Activated CD4-positive, alpha-beta T cell treated with anti-CD3 and anti-CD28 coated beads, Interleukin-2, amount 50 U/mL, for 4 hours (primary cell): ENCODE measurements at regions not wholly inside any gene's neighbourhood (a gene's known extent, or its start where the extent isn't known, plus 50 kb on each side); places are given as distances from the start of the nearest gene placed in this dataset.
"Not testable (repeated sequence)": the region's sequence is repeated elsewhere in the genome, so short reads cannot be mapped to it uniquely, and the experiment has no call there.

Source experiments
- DNase-seq, 2 experiments: peaks; one replicate each; pipeline ENCODE4 v3.0.0-alpha.2; 2020

DNA sequence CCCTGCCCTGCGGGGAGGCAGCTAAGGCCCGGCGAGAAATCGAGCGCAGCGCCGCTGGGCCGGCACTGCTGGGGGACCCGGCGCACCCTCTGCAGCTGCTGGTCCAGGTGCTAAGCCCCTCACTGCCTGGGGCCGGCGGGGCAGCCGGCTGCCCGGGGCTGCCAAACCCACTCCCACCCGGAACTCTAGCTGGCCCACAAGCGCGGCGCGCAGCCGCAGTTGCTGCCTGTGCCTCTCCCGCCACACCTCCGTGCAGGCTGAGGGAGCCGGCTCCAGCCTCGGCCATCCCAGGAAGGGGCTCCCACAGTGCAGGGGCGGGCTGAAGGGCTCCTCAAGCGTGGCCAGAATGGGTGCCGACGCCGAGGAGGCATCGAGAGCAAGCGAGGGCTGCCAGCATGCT, 249.9 kb downstream of the FGF9 start:
- DNase-seq: not testable (repeated sequence)

- no peak for DNase-seq
Observed at GRCh38 chr13:21924958-21925357, 254.1 kb downstream of the FGF9 start.

DNA sequence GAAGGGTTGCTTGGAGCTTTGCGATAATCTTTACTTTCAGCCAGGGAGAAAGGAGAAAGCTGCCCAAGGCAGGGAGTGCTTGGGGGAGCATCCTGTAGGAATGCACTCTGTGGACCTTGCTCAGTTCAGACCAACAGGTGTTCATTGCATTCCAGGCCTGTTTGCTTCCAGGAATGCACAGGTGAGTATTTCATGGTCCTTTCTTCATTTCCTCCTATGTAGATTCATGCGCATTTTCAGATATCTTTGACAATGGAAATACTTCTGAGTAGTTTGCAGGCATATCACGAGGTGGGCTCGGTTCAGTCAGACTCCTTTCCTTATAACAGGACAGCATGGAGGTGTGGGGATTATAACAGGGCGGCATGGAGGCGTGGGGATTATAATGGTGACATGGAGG, 254.8 kb downstream of the FGF9 start:
- no peak for DNase-seq

DNA sequence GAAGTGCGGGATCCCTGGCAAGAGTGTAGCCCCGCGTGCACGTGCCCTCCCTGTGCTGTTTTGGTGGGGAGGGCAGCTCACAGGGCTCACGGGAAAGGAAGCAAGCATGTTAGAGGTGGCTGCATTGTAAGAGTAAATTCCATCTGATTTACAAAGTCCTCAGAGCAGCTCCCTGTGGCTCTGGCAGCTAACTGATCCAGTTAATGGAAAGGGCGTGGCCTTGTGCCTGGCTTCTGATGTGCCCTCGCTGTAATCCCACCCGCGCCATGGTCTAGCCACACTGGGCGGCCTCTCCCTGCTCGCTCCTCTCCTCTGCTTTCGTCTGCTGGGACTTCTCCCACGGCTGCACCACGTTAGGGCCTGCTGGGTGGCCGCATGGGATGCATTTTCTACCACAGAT, 258.5 kb downstream of the FGF9 start:
- no peak for DNase-seq

DNA sequence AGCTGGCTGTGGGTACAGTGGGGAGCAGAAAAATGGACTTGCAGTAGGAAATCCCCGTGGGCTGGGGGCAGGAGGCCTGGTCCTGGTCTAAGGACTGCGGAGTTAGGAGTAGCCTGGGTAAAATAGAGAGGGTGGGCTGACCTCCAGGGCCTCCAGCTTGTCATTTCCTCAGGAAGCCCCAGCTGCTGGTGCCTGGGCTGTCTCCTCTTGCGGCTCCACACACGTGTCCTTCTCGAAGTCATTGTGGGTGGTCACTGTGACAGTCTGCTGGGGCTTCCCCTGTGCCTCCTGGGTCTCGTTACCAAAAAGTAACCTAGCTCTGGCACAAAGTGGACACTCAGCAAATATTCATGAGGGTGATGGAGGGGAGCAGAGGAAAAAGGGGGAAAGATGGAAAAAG, 259.7 kb downstream of the FGF9 start:
- DNase-seq: no peak

DNA sequence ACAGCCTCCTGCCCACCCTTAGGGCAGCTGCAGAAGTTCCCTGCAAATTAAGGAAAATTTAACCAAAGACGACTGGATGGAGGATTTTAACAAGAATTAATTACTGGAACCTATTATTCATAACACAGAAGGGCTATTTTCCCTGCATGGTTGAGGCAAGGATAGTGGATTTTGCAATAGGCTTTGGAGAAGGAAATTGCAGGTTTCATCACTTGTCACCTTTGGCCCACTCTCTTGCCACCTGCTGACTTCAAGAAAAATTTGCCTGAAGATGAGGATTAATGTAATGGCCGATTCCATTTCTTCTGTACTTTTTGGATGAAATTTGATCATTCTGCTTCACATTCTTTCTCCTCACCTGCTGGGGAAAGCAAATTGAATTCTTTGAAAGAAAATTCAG, 261.7 kb downstream of the FGF9 start:
- DNase-seq: no peak

DNA sequence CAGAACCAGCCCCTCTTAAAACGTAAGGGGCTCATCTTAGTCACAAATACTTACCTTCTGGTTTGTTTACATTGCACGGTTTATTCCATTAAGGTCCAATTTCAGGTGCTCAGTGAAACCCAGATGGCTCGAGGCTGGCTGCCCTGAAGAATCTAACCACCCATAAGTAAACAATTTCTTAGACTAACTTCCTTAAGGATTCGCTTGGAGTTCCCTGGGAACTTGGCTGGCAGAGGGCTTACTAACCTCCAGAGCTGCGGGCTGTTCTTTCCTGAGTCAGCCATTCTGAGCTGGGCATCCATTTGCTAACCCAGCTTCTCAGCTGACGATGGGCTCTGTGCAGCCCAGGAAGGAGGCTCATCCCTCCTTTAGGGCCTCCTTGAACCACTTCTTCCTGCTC, 262.1 kb downstream of the FGF9 start:
- DNase-seq: no peak

GRCh38 chr13:21934284-21934683, 263.4 kb downstream of the FGF9 start:
- DNase-seq: no peak

DNA sequence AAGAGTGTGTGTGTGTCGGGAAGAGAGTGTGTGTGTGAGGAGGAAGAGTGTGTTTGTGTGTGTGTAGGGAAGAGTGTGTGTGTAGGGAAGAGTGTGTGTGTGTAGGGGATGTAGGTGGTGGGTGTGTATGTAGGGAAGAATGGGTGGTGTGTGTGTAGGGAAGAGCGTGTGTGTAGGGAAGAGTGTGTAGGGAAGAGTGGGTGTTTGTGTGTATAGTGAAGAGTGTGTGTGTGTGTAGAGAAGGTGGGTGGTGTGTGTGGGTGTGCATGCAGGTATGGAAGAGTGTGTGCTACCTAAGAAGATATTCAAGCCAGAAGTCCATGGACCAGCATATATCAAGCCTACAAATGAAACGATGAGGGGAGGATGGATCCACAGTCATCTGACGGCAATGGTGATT, 265.8 kb downstream of the FGF9 start:
- no peak for DNase-seq

DNA sequence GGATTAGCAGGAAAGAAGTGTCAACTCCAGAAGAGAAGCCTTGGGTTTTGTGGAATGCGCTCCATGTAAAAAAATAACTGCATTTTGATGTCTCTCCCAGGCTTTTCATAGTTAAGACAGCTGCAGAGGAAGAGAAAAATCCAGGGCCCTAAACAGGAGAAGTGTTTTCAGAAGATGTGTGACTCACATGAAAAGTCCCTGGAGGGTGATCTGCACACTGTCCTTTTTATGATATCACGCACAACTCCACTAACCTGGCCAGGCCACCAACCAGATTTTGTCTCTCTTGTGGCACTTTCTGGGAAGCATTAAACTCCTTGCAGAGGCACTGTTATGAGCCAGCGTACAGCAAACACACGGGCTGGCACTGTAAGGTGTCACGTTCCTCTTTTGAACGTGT, 267.3 kb downstream of the FGF9 start:
- no peak for DNase-seq

DNA sequence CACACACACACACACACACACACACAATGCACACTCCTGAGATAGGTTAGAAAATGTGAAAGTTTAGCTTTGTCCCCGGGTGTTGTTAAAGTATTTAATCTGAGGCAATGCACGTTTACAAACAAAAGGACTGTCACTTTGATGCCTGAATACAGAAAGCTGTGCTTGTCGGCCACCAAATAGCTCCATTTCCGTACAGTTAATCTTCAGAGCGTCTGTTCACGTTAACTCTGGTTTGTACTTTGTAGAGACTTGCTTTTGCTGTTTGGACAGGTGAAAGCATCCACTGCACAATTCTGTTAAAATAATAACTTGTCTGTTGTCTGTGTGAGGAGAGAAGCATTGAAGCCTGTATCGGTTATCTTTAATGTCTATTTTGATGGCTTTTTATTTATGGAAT, 267.8 kb downstream of the FGF9 start:
- DNase-seq: no peak

DNA sequence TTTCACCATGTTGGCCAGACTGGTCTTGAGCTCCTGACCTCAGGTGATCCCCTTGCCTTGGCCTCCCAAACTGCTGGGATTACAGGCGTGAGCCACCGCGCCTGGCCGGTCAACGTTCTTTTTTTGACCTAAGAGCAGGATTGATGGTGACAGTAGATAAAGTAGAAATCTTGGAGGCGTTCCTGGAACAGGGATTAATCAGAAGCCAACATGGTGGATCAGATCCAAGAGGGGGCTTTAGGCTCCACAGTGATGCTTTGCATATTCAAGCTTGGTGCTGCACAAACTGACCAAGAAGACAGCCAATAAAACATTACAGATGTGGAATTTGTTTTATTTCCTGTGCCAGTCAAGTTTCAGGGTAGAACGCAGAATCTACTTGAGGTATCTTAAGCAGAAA, 271.2 kb downstream of the FGF9 start:
- no peak for DNase-seq

GRCh38 chr13:21944610-21945009, 273.7 kb downstream of the FGF9 start:
- DNase-seq: no peak

GRCh38 chr13:21945195-21945594, 274.3 kb downstream of the FGF9 start:
- no peak for DNase-seq

GRCh38 chr13:21946964-21947363, 276.1 kb downstream of the FGF9 start:
- DNase-seq: no peak

DNA sequence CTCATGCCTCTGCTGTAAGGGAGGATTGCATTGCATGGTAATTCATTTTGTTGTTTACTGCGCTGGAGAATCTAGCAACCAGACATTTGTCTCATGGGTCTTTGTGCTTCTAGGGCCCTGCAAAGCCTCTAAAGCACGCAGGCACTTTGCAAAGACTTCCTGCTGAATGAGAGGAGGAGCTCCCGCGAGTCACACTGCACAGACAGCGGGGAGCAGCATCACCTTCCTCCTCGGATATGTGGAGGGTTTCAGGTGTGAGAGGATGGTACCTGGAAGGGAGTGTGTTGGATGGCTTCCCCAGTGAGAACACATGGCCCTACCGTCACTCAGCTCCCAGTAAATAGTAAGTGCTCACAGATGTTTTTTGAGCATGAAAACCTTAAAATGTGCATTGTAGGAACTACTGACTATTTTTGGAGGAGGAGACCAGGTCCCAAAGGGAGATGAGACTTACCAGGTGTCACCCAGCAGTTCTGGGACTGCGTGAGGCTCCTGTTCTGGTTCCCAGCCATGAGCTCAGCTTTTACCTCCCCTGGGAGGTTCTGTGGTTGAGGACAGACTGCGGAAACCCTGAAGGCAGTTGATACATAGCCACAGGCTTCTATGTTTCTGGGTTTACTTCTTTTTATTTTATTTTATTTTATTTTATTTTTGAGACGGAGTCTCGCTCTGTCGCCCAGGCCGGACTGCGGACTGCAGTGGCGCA, 278.0 kb downstream of the FGF9 start:
- DNase-seq: no peak

GRCh38 chr13:21949818-21950429, 279.1 kb downstream of the FGF9 start:
- no peak for DNase-seq

- DNase-seq: no peak
Observed at GRCh38 chr13:21956666-21957065, 285.8 kb downstream of the FGF9 start.

DNA sequence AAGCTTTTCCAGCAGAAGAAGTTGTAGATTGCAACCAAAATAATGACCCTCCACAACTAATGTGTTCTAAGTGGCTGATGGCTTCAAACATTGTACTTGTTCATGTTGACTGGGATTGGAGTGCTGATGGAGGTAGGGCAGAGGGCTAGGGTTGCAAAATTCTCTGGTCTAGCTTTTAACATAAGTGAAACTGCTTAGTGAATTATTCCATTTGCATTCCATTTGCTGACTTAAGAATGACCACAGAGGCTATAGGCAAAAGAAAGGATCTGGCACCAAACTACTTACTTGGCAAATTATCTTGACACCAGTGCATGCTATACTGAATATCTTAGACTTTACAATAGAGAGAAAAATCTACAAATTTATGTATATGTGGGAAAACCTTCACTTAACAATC, 287.0 kb downstream of the FGF9 start:
- DNase-seq: no peak

GRCh38 chr13:21960108-21960507, 289.2 kb downstream of the FGF9 start:
- DNase-seq: no peak

DNA sequence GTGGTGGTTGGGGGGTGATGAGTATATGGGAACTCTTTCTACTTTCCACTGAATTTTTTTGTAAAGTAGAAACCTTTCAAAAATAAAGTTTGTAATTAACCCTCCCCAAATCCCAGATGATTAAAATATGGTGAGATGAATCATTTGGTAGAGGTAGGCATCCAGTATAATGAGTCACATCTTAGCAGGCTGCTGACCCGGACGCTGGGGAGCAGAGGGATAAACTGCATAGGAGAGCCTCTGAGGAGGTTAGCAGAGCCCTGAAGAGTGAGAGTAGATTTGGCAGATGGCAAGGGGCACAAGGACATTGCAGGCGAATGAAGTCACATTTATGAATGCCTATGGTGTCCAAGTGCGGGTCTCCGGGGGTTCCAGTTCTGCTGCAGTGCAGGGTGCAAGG, 293.8 kb downstream of the FGF9 start:
- DNase-seq: no peak

DNA sequence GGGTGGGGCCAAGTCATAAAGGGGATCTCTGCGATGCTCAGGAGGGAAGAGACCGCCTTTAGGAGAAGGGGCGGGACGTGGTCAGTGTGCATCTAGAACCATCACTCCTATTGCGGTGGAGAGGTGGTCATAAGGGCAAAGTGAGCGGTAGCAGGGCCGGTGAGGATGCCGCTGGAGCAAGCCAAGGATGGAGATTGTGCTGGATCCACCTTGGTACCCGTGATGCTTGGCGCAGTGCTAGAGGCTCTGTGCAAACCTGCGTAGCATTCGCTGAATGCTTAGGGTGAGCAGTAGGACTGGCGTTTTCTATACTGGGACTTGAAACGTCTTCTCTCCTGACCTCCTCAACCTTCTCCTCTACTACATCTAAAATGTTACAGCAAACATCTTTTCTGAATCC, 294.2 kb downstream of the FGF9 start:
- no peak for DNase-seq

DNA sequence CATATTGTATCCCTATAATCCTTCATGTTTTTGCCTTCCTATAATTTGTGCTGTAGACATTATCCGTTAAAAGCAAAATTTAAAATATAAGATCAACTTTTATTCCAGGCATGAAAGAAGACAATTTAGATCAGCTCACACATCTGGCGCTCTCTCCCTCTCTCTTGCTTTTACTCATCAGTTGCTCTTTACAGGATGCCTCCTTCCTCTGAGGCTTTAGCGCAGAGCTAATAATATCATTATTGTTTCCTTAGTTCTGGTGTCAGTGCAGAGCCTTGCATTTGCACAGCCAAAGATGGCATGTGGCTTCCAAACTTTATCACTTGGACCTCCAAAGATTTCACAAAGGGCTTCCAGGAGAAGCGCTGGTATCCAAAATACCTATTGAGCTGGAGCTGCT, 295.1 kb downstream of the FGF9 start:
- DNase-seq: no peak

DNA sequence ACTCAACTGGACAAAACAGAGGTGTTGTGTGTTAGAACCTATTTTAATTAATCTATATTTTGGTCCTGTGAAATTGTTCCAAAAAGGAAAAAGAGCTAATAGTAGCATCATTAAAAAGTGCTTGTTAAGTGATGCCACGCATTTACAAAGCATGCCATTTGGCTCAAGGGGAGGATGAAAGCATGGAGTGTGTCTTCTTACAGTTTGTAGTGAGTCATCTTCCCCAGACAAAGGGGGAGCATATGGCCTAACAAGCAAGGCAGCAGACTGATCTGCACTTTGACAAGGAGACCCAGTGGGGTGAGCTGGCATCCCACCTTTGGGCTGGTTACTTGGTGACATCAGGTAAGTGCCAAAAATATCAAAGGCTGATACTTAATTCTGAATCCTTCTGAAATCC, 297.0 kb downstream of the FGF9 start:
- no peak for DNase-seq

DNA sequence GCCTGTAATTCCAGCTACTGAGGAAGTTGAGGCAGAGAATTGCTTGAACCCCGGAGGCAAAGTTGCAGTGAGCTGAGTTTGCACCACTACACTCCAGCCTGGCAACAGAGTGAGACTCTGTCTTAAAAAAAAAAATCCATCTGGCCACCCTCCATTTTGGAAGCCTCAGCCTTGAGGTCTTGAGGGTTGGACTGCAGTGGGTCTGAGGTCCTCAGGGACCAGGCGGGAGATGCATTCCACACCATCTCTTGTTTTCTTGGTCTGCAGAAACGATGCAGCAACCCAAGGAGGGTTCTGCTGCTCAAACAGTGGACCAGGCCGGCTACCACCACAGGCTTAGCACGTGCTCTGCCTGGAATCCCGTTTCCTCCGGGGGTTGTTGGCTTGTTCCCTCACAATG, 299.3 kb downstream of the FGF9 start:
- no peak for DNase-seq
